ENCODE measurements at regions not wholly inside any gene's neighbourhood (a gene's known extent, or its start where the extent isn't known, plus 50 kb on each side); places are given as distances from the start of the nearest gene placed in this dataset.

DNA sequence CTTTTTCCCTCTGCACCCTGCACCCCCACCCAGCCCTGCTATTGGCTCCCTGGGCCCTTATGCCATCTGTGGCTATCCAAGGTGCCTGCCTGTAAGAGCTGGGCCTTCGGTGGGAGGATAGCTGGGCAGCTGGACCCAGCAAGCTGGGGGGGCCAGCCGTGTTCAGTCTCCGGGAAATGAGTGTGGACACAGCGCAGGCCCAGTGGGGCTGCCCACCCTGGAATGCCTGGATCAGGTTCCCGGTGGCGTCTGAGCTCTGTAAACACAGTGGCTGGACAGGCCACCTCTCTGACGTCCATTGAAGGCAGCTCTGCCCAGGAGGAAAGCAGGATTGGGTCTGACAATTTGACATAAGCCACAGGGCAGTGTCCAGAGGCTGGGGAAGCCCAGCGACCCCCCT is 127.8 kb downstream of the FOXD2 start:
- TF ChIP-seq CTCF (IDR thresholded peaks at IDR 0.05; ENCODE audit: low read depth, low read length, missing control alignments): no peak
- DNase-seq (ENCODE audit: low read depth): no peak

DNA sequence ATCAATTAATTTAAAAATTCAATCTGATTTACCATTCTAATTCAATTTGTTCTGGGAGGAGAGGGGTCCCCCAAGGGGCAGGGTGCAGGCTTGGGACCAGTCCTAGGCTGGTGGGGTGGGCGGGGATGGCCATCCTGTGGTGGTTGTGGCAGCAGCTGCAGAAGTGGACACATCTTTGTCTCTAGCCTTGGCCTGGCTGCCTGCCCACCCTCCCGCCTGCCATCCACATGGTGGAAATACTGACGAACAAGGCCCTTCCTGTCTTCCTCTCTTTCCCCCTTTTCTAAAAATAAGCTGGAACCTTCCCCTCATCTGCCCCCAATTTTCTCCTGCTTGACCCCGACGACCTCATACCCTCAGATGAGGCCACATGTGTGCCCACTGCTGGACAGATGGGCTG is 130.9 kb downstream of the FOXD2 start:
- TF ChIP-seq CTCF (IDR thresholded peaks at IDR 0.05; ENCODE audit: low read depth, low read length, missing control alignments): no peak
- no peak overlapping the region for H3K4me3 ChIP-seq (ENCODE audit: low read depth, low read length)

More for the DNA sequence above, 127.8 kb downstream of the FOXD2 start:
- H3K4me3 ChIP-seq (ENCODE audit: low read depth, low read length): no peak overlapping the region

DNA sequence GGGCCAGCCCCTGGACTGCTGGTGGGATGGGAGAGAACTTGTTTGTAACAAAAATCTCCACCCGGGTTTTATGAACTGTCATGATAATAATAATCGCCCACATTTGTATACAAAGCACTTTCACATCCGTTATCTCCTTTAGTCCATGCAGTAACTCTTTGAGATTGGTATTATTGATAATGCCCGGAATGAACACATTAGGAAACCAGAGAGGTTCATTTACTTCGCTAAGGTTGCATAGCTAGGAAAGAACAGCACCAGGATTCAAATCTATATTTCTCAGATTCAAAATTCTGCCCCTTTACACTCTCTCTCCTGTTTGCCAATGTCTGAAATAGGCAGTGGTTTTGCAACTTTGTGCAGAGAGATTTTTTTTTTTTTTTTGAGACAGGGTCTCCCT is 131.4 kb downstream of the FOXD2 start:
- TF ChIP-seq CTCF (IDR thresholded peaks at IDR 0.05; ENCODE audit: low read depth, low read length, missing control alignments): no peak
- DNase-seq (ENCODE audit: low read depth): no peak
- H3K4me3 ChIP-seq (ENCODE audit: low read depth, low read length): no peak overlapping the region

More for the DNA sequence above, 130.9 kb downstream of the FOXD2 start:
- no peak for DNase-seq (ENCODE audit: low read depth)

GRCh38 chr1:47569681-47570470 is 132.0 kb downstream of the FOXD2 start:
- no peak for DNase-seq (ENCODE audit: low read depth)
- TF ChIP-seq CTCF (IDR thresholded peaks at IDR 0.05; ENCODE audit: low read depth, low read length, missing control alignments): no peak
- no peak overlapping the region for H3K4me3 ChIP-seq (ENCODE audit: low read depth, low read length)

DNA sequence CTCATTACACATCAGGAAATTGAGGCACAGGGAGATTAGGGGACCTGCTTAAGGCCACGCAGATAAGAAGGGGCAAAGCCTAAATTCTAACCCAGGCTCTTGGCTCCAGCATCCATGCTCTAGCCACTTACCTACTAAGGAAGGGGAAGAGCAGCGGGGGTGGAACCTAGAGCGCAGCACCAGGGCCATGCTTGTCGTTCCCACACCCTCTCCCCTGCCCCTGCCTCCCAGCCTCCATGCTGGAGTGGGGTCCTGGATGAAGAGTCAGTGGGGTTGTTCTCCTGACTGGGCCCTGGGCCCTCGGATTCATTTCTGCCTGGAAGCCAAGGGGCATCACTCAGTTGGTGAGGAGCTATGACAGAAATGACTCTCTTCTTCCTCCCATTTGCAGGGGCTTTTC is 133.3 kb downstream of the FOXD2 start:
- no peak for DNase-seq (ENCODE audit: low read depth)
- TF ChIP-seq CTCF (IDR thresholded peaks at IDR 0.05; ENCODE audit: low read depth, low read length, missing control alignments): no peak

DNA sequence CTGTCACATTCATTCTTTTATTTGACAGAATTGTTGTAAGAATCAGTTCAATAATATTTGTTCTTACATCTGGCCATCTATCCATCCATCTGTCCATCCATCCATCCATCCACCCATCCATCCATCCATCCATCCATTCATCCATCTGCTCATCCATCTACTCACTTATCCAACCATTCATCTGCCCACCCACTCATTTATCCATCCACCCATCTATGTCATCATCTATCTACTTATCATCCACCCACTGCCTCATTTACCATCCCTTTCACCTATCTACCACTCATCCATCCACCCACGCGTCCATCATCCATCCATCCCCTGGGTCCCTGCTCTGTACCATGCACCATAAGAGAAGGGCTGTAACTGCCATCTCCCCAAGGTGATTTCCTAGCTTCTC is 134.1 kb downstream of the FOXD2 start:
- TF ChIP-seq CTCF (IDR thresholded peaks at IDR 0.05; ENCODE audit: low read depth, low read length, missing control alignments): no peak
- no peak overlapping the region for H3K4me3 ChIP-seq (ENCODE audit: low read depth, low read length)
- no peak for DNase-seq (ENCODE audit: low read depth)

More for the DNA sequence above, 133.3 kb downstream of the FOXD2 start:
- H3K4me3 ChIP-seq (ENCODE audit: low read depth, low read length): no peak overlapping the region

All from GM12864 (cell line).